Osteocyte (in vitro differentiated cells): ENCODE measurements at regions not wholly inside any gene's neighbourhood (a gene's known extent, or its start where the extent isn't known, plus 50 kb on each side); places are given as distances from the start of the nearest gene placed in this dataset.

Source experiments
- DNase-seq: peaks from one replicate; pipeline ENCODE4 v3.0.0; 2021; ENCODE audit warnings: mixed read lengths; ENCODE audit not compliant: unreplicated experiment; ENCODE audit errors: extremely low spot score
- H3K27ac Mint-ChIP-seq: one replicate; pipeline ENCODE4 v1.8.0; 2021; ENCODE audit warnings: mild to moderate bottlenecking, mixed read lengths; ENCODE audit not compliant: unreplicated experiment
- H3K27me3 Mint-ChIP-seq: one replicate; pipeline ENCODE4 v1.8.0; 2021; ENCODE audit warnings: mixed read lengths; ENCODE audit not compliant: unreplicated experiment
- H3K36me3 Mint-ChIP-seq: one replicate; pipeline ENCODE4 v1.8.0; 2021; ENCODE audit warnings: mixed read lengths; ENCODE audit not compliant: unreplicated experiment
- H3K4me1 Mint-ChIP-seq: one replicate; pipeline ENCODE4 v1.8.0; 2021; ENCODE audit warnings: mixed read lengths; ENCODE audit not compliant: unreplicated experiment
- H3K4me3 Mint-ChIP-seq: one replicate; pipeline ENCODE4 v1.8.0; 2021; ENCODE audit warnings: mild to moderate bottlenecking, moderate library complexity, mixed read lengths; ENCODE audit not compliant: unreplicated experiment
- H3K9me3 Mint-ChIP-seq: one replicate; pipeline ENCODE4 v1.8.0; 2021; ENCODE audit warnings: mixed read lengths; ENCODE audit not compliant: unreplicated experiment
- CTCF ChIP-seq: fragments of 200-600 bp; sonication (generic); IDR thresholded peaks from 2 replicates; pipeline ENCODE4 v1.5.0; 2021; ENCODE audit warnings: antibody characterized with exemption, mild to moderate bottlenecking, moderate library complexity

DNA sequence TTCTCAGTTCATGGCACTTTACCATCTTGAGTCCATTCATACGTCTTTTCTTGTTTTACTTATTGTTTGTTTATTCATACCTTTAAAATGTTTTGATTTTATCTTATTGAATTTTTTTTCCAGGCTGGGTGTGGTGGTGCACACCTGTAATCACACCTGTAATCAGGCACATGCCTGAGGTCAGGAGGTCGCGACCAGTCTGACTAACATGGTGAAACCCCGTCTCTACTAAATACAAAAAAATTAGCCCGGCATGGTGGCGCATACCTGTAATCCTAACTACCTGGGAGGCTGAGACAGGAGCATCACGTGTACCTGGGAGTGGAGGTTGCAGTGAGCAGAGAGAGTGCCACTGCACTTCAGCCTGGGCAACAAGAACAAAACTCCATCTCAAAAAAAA lies 104.1 kb upstream of the MROH9 start:
- no peak overlapping the region for H3K4me3 Mint-ChIP-seq
- H3K9me3 Mint-ChIP-seq: no peaks in the 10 kb centered on the region
- no peak for TF ChIP-seq CTCF
- DNase-seq: no peak
- no peaks in the 10 kb centered on the region for H3K4me1 Mint-ChIP-seq
- H3K27ac Mint-ChIP-seq: no peak overlapping the region
- H3K36me3 Mint-ChIP-seq: no peaks in the 10 kb centered on the region
- H3K27me3 Mint-ChIP-seq: no peaks in the 10 kb centered on the region

DNA sequence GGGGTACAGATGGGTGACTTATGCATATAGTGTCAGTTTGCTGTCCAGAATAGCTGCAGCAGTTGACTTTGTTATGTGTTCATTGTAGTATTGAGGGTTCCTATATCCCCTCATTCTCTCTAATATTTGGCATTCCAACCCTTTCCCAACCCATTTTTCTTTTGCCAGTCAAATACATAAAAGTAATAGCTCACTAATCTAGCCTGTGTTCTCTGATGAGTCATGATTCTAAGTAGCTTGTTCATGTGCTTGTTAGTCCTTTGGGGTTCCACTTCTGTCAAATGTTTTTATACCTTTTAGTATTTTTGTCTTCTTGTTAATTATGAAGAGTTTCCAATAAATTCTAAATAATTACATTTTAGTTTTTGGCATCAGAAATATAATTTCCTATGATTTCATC lies 99.2 kb upstream of the MROH9 start:
- no peak for TF ChIP-seq CTCF
- H3K27me3 Mint-ChIP-seq: no peaks in the 10 kb centered on the region
- H3K4me3 Mint-ChIP-seq: no peak overlapping the region

GRCh38 chr1:170840371-170840770 lies 95.0 kb upstream of the MROH9 start:
- H3K4me1 Mint-ChIP-seq: no peaks in the 10 kb centered on the region
- no peak for DNase-seq
- no peak overlapping the region for H3K27ac Mint-ChIP-seq
- no peaks in the 10 kb centered on the region for H3K9me3 Mint-ChIP-seq
- no peak for TF ChIP-seq CTCF
- no peaks in the 10 kb centered on the region for H3K27me3 Mint-ChIP-seq
- H3K4me3 Mint-ChIP-seq: no peak overlapping the region
- no peaks in the 10 kb centered on the region for H3K36me3 Mint-ChIP-seq

More for the DNA sequence above, 99.2 kb upstream of the MROH9 start:
- Mint-ChIP-seq H3K4me1 (no peaks in the 10 kb centered on the region), H3K9me3 (no peaks in the 10 kb centered on the region), H3K27ac (no peak overlapping the region), H3K36me3 (no peaks in the 10 kb centered on the region)
- no peak for DNase-seq

GRCh38 chr1:170853302-170853701 lies 82.0 kb upstream of the MROH9 start:
- no peak for TF ChIP-seq CTCF
- H3K27ac Mint-ChIP-seq: no peak overlapping the region
- no peaks in the 10 kb centered on the region for H3K36me3 Mint-ChIP-seq
- peaks cover 7% of the 10 kb centered on the region for H3K27me3 Mint-ChIP-seq
- H3K4me1 Mint-ChIP-seq: peaks cover 21% of the 10 kb centered on the region
- no peak overlapping the region for H3K4me3 Mint-ChIP-seq
- H3K9me3 Mint-ChIP-seq: no peaks in the 10 kb centered on the region
- DNase-seq: no peak

DNA sequence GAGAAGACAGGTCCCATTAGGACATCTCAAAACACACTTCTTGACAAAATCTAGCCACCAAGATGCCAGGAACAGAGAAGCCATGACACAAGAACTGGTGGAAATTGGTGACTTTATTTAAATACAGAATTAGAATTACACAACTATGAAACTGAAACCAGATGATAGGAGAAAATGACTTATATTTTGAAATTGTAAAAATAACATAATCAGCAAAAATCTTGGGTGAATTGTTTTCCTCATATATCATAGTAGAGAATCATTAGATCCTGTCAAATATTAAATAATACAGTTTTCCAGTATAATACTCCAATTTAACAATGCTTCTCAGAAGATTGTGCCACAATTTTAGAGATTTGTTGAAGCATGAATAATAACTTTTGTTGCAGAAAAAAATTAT lies 81.5 kb upstream of the MROH9 start:
- Mint-ChIP-seq H3K9me3 (no peaks in the 10 kb centered on the region), H3K27me3 (peaks cover 7% of the 10 kb centered on the region), H3K27ac (no peak overlapping the region), H3K4me3 (no peak overlapping the region), H3K36me3 (no peaks in the 10 kb centered on the region), H3K4me1 (peaks cover 24% of the 10 kb centered on the region)
- TF ChIP-seq CTCF: no peak
- no peak for DNase-seq
